ENCODE measurements at regions not wholly inside any gene's neighbourhood (a gene's known extent, or its start where the extent isn't known, plus 50 kb on each side); places are given as distances from the start of the nearest gene placed in this dataset. TPM values are rescaled to one million over a fixed set of nuclear protein-coding genes. Genes with fewer than 3 reads are reported as not detected.
"Not testable (repeated sequence)": the region's sequence is repeated elsewhere in the genome, so short reads cannot be mapped to it uniquely, and the experiment has no call there.

GRCh38 chr6:119407156-119407555 lies 57.6 kb upstream of the MAN1A1 start:
- no peak overlapping the region for H3K4me3 ChIP-seq (ENCODE audit: low read depth, low read length)
- DNase-seq (ENCODE audit: low read depth) = no peak
- no peak for TF ChIP-seq CTCF (IDR thresholded peaks at IDR 0.05; ENCODE audit: insufficient read depth, low read depth, low read length)

DNA sequence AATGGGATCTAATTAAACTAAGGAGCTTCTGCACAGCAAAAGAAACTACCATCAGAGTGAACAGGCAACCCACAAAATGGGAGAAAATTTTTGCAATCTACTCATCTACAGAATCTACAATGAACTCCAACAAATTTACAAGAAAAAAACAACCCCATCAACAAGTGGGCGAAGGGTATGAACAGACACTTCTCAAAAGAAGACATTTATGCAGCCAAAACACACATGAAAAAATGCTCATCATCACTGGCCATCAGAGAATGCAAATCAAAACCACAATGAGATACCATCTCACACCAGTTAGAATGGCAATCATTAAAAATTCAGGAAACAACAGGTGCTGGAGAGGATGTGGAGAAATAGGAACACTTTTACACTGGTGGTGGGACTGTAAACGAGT lies 55.6 kb upstream of the MAN1A1 start:
- H3K4me3 ChIP-seq (ENCODE audit: low read depth, low read length); DNase-seq (ENCODE audit: low read depth): not testable (repeated sequence)

Small RNA genes in the stretch of these regions (small RNA-seq; reads per million reads assigned to genes)
- not detected for gene COX6A1P3
- not detected for gene MIR3144
- 1.3 reads per million, percentile 28 among the genes with 10 or more reads in this experiment for gene RNA5SP215
- not detected for gene RNU6-214P
